Activated naive CD4-positive, alpha-beta T cell treated with anti-CD3 and anti-CD28 coated beads, Interleukin-2, amount 50 U/mL, for 72 hours (primary cell): ENCODE measurements at regions not wholly inside any gene's neighbourhood (a gene's known extent, or its start where the extent isn't known, plus 50 kb on each side); places are given as distances from the start of the nearest gene placed in this dataset.

ENCODE experiments used
- ATAC-seq, 2 donors: fragments of 150-1000 bp; cut with Tn5 transposase; 2 replicates each; pipeline ENCODE4 v1.10.0; 2021; ENCODE audit warnings: mild to moderate bottlenecking in 2 of 2, moderate library complexity in 2 of 2
- DNase-seq, 2 donors: peaks; one replicate each; pipeline ENCODE4 v3.0.0; 2021 to 2022; ENCODE audit warnings: low spot score in 2 of 2
- H3K27ac Mint-ChIP-seq, 2 donors: one replicate each; pipeline ENCODE4 v1.8.0; 2022; ENCODE audit warnings: mild to moderate bottlenecking in 2 of 2, mixed read lengths in 2 of 2
- H3K36me3 Mint-ChIP-seq, 2 donors: one replicate each; pipeline ENCODE4 v1.8.0; 2022; ENCODE audit warnings: mixed read lengths in 2 of 2
- H3K9me3 Mint-ChIP-seq, 2 donors: one replicate each; pipeline ENCODE4 v1.8.0; 2022; ENCODE audit warnings: mixed read lengths in 2 of 2

- H3K36me3 Mint-ChIP-seq, result peaks cover 0 to 12% of the 10 kb centered on the region in 2 donors
- H3K9me3 Mint-ChIP-seq, result no peaks in the 10 kb centered on the region
- ATAC-seq (no peak), DNase-seq (no peak)
- H3K27ac Mint-ChIP-seq, result no peak overlapping the region
These were observed 101.0 kb downstream of the ZIC5 start for GRCh38 chr13:99870541-99870940.

DNA sequence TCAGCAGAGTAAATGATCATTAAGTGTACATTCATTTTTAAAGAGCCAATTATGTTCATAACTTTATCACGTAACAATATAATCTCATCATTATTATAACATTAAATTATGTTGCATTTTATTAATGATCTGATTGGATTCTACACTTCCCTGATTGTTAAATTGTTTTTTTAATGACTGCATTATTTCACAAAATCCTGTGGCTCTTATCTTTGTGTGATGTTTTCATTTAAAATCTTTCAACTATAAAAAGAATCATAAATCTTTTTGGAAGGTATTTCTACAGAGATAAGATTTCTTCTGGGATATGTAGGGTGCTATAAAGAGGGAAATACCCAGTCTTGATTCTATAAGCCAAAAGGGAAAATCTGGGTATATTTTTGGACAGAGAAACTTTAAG is 101.7 kb downstream of the ZIC5 start:
- DNase-seq, result no peak
- Mint-ChIP-seq H3K27ac (no peak overlapping the region), H3K9me3 (no peaks in the 10 kb centered on the region), H3K36me3 (peaks cover 0 to 15% of the 10 kb centered on the region in 2 donors)
- ATAC-seq, result no peak

DNA sequence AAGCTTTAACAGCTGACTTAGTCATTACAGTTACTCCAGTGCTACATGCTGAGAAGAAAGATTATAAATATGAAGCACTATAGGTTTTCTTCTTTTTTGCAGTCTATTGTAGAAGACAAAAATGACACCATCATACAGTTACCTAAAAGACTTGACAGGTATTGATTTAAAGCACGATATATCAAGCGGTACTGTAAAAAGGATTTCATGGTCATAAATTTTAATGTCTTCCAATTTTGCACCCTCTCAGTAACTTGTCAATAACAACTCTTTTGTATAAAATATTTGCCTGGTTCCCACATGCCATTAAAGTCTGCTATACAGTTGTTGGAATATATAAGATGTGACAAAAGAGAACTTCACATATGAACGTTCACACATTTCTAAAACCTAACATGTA is 102.8 kb downstream of the ZIC5 start:
- Mint-ChIP-seq H3K36me3 (peaks cover 0 to 15% of the 10 kb centered on the region in 2 donors), H3K27ac (no peak overlapping the region), H3K9me3 (no peaks in the 10 kb centered on the region)
- DNase-seq (no peak), ATAC-seq (no peak)

GRCh38 chr13:99867535-99868257 is 103.9 kb downstream of the ZIC5 start:
- ATAC-seq, result no peak
- no peak overlapping the region for H3K27ac Mint-ChIP-seq
- peaks cover 0 to 15% of the 10 kb centered on the region in 2 donors for H3K36me3 Mint-ChIP-seq
- no peak for DNase-seq
- H3K9me3 Mint-ChIP-seq, result no peaks in the 10 kb centered on the region

DNA sequence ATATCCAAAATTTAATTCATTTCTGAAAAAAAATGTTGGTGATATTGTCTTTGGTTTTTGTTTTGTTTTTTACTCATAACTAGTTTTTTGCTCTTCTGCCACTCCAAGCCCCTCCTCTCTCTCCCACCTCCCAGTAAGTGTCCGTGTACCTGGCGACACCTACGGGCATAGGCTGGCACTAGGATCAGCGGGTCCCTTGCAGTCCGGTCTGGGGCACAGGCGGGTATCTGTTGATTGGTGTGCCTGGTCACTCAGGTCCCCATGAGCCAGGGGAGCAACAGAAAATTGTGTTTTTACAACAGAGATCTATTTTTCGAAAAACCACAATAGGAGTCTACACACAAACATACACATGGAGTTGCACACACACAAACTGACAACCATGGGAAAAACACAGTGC is 104.8 kb downstream of the ZIC5 start:
- ATAC-seq (no peak), DNase-seq (no peak)
- Mint-ChIP-seq H3K36me3 (peaks cover 0 to 15% of the 10 kb centered on the region in 2 donors), H3K9me3 (no peaks in the 10 kb centered on the region), H3K27ac (no peak overlapping the region)

DNA sequence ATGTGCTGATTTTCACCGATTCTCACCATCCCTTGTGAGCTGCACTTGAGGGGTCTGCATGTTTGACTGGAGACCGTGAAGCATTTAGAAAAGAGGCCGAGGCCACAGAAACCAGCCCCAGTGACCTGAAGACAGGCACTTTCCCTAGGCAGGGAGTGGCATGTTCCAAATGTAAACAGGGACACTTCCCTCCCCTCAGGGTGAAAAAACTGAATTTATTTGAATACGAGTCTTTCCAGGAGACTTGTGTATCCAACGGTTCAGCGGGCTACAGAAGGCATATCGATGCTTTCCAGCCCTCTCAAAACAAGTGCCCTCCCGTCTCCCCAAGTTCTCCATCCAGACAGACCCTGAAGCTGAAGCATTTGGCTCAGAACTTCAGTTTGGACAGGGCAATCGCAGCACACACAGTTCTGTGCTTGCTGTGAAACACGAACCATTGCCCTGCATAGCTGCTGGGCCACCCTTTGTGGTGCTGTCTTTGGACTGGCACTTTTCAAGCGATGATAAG is 106.1 kb downstream of the ZIC5 start:
- H3K9me3 Mint-ChIP-seq, result no peaks in the 10 kb centered on the region
- no peak overlapping the region for H3K27ac Mint-ChIP-seq
- H3K36me3 Mint-ChIP-seq, result peaks cover 0 to 15% of the 10 kb centered on the region in 2 donors
- ATAC-seq (no peak), DNase-seq (no peak)

GRCh38 chr13:99864627-99864990 is 107.0 kb downstream of the ZIC5 start:
- no peak for DNase-seq
- no peak for ATAC-seq
- Mint-ChIP-seq H3K36me3 (peaks cover 0 to 15% of the 10 kb centered on the region in 2 donors), H3K27ac (no peak overlapping the region), H3K9me3 (no peaks in the 10 kb centered on the region)

- Mint-ChIP-seq H3K27ac (no peak overlapping the region), H3K36me3 (peaks cover 0 to 17% of the 10 kb centered on the region in 2 donors), H3K9me3 (no peaks in the 10 kb centered on the region)
- ATAC-seq (no peak), DNase-seq (no peak)
These were observed 107.6 kb downstream of the ZIC5 start for GRCh38 chr13:99863789-99864626.

DNA sequence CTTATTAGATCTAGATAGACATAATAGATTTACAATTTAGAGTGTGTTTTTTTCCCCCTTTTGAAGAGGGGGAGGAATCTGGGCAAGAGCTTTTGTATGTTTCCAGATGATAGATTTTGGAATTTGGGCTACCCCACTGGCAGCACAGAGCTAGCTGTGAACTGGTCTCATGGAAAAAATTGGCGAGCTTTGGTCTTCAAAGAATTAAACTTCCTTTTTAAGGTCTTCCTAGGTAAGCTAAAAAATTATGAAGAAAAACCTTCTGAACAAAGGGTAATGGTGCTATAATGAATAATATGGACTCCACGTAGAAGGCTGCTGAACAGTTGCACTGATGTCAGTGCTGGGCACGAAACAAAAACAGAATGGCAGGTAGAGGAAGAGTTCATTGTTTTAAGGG is 109.3 kb downstream of the ZIC5 start:
- Mint-ChIP-seq H3K36me3 (peaks cover 0 to 21% of the 10 kb centered on the region in 2 donors), H3K27ac (no peak overlapping the region), H3K9me3 (no peaks in the 10 kb centered on the region)
- no peak for DNase-seq
- no peak for ATAC-seq

GRCh38 chr13:99861771-99862170 is 109.8 kb downstream of the ZIC5 start:
- H3K36me3 Mint-ChIP-seq, result peaks cover 0 to 18% of the 10 kb centered on the region in 2 donors
- ATAC-seq (no peak), DNase-seq (no peak)
- H3K9me3 Mint-ChIP-seq, result no peaks in the 10 kb centered on the region
- no peak overlapping the region for H3K27ac Mint-ChIP-seq

- Mint-ChIP-seq H3K27ac (no peak overlapping the region), H3K36me3 (peaks cover 0 to 11% of the 10 kb centered on the region in 2 donors), H3K9me3 (no peaks in the 10 kb centered on the region)
- no peak for DNase-seq
- ATAC-seq, result no peak
These were observed 110.8 kb downstream of the ZIC5 start for GRCh38 chr13:99860745-99861144.

- DNase-seq (peak; percentile 74 to 82), ATAC-seq (peak; percentile 98 to 100)
- peaks cover 0 to 6% of the 10 kb centered on the region in 2 donors for H3K36me3 Mint-ChIP-seq
- no peaks in the 10 kb centered on the region for H3K9me3 Mint-ChIP-seq
- peak overlapping the region; percentile 35 to 45 for H3K27ac Mint-ChIP-seq
These were observed 112.1 kb downstream of the ZIC5 start for GRCh38 chr13:99859178-99860177.

DNA sequence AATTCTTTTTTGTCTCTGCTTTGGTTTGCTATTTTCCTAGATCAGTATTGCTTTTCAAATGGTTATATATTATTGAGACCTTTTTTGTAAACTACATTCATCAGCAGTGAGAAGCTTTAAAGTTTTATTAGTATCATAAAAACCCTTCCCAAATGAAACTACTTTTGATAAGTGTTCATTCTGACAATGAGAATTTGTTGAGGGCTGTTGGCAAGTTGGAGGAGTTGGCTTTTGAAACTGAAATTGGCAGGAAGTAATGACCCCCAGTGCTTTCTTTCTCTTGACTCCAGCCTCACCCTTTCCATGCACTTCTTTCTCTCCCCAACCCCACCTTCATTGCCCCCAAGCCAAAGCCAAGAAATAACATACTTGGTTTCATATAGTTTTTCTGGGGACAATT is 113.8 kb downstream of the ZIC5 start:
- DNase-seq, result no peak
- Mint-ChIP-seq H3K36me3 (peaks cover 0 to 6% of the 10 kb centered on the region in 2 donors), H3K27ac (no peak overlapping the region), H3K9me3 (no peaks in the 10 kb centered on the region)
- no peak for ATAC-seq

DNA sequence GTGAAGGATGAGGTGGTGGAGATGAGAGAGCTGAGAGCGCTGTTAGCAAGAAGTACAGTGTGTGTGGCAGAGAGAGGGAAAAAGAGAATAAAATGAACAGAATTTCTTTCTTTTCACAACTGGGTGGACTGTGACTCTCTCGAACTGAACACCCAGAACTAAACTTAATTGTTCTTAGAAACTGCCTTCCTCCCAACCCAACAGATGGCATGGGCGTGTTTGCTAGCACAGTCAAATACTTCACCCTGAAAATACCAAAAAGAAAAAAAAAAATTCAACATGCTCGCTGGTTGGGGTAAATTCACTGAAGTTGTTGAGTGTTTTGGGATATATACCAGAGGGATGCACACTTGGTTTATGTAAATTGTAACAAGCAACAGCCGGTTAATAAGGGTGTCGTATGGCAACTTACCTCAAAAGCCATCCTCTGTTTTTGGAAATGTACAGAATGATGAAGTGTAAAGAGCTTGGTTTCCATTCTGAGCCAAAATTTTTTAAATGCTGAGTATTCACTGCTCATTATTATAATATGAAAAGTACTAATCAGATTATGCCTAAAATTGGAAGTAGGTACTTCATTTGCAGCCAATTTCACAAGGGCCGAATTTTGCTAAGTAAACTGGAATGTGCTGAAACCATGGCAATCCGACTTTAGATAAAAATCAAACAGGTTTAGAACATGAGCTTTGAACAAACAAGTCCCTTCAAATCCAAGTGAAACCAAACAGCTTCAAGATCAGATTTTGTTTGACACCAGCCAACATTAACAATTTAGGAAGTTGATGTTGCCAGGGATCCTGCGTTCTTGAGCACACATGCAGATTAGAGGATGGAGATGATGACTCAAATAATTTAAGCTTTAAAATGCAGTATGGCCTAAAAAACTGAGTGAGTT is 115.8 kb downstream of the ZIC5 start:
- Mint-ChIP-seq H3K9me3 (no peaks in the 10 kb centered on the region), H3K36me3 (peaks cover 0 to 6% of the 10 kb centered on the region in 2 donors), H3K27ac (no peak overlapping the region)
- no peak for DNase-seq
- no peak for ATAC-seq

GRCh38 chr13:99854366-99854765 is 117.2 kb downstream of the ZIC5 start:
- Mint-ChIP-seq H3K36me3 (peaks cover 0 to 6% of the 10 kb centered on the region in 2 donors), H3K9me3 (no peaks in the 10 kb centered on the region), H3K27ac (no peak overlapping the region)
- ATAC-seq (no peak), DNase-seq (no peak)

DNA sequence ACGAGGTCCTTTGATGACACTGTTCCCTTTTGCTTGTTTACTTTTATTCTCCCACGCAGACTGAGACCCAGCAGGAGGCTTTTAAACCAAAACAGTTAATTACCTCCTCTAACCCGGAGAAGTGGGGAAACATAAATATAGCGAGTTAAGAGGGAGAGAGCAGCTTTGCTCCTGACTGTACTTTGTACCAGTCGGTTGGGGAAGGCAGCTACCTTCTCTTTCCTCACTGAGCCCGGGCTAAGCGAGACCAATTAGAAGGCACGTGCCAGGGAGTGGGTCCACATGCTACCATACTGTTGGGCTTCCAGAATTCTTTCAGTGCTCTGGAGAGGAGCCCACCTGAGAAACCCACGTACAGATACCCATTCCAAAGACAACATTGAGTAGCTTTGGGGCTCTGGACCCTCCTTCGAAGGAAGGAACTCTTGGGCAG is 124.2 kb downstream of the ZIC5 start:
- Mint-ChIP-seq H3K36me3 (no peaks in the 10 kb centered on the region), H3K27ac (no peak overlapping the region), H3K9me3 (no peaks in the 10 kb centered on the region)
- no peak for DNase-seq
- ATAC-seq, result no peak
